ENCODE measurements at regions not wholly inside any gene's neighbourhood (a gene's known extent, or its start where the extent isn't known, plus 50 kb on each side); places are given as distances from the start of the nearest gene placed in this dataset.

DNA sequence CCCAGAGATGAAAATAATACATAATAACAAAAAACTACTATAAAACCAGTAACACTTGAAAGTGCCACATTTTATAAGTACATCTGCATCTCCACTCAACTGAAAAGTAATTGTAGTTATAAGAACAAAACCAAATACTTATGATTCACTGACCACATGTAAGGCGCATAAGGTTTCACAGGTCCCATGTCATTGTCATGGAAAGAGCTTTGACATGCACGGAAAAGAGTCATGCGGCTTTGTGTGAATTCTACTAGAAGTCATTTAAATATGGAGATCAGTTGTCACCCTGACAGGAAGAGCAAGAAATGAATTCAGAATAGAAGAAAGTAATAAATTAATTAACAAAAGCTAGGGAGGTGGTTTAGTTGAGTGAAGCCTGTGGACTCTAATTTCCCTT is 459.1 kb downstream of the CDH2 start:
- TF ChIP-seq, protein P1, sequence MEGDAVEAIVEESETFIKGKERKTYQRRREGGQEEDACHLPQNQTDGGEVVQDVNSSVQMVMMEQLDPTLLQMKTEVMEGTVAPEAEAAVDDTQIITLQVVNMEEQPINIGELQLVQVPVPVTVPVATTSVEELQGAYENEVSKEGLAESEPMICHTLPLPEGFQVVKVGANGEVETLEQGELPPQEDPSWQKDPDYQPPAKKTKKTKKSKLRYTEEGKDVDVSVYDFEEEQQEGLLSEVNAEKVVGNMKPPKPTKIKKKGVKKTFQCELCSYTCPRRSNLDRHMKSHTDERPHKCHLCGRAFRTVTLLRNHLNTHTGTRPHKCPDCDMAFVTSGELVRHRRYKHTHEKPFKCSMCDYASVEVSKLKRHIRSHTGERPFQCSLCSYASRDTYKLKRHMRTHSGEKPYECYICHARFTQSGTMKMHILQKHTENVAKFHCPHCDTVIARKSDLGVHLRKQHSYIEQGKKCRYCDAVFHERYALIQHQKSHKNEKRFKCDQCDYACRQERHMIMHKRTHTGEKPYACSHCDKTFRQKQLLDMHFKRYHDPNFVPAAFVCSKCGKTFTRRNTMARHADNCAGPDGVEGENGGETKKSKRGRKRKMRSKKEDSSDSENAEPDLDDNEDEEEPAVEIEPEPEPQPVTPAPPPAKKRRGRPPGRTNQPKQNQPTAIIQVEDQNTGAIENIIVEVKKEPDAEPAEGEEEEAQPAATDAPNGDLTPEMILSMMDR (conservative IDR thresholded peaks at IDR 0.05 in 1 of 2, IDR thresholded peaks at IDR 0.05 in 1 of 2; ENCODE audit: extremely low read depth in 1 of 2, insufficient read depth in 1 of 2, low read depth in 1 of 2, low read length in 2 of 2), result no peak
- no peak for TF ChIP-seq EZH2 (IDR thresholded peaks at IDR 0.05; ENCODE audit: borderline replicate concordance, low read length)

All from mammary epithelial cell (primary cell).